HT1080 (cell line): ENCODE measurements at regions not wholly inside any gene's neighbourhood (a gene's known extent, or its start where the extent isn't known, plus 50 kb on each side); places are given as distances from the start of the nearest gene placed in this dataset.

Experiments
- DNase-seq: peaks from one replicate; pipeline ENCODE4 v3.0.0-alpha.2; 2015; ENCODE audit warnings: low read depth

GRCh38 chr10:2122431-2123124, 385.3 kb upstream of the ADARB2 start:
- DNase-seq: peak; percentile 58

- DNase-seq: no peak
Observed at GRCh38 chr10:2121929-2122328, 384.6 kb upstream of the ADARB2 start.

- no peak for DNase-seq
Observed at GRCh38 chr10:2121315-2121714, 384.0 kb upstream of the ADARB2 start.

GRCh38 chr10:2120746-2121145, 383.4 kb upstream of the ADARB2 start:
- no peak for DNase-seq

GRCh38 chr10:2119316-2119715, 382.0 kb upstream of the ADARB2 start:
- peak; percentile 48 for DNase-seq

GRCh38 chr10:2118201-2118600, 380.9 kb upstream of the ADARB2 start:
- no peak for DNase-seq

- DNase-seq: peak; percentile 15
Observed at GRCh38 chr10:2117641-2118040, 380.3 kb upstream of the ADARB2 start.

- peak; percentile 100 for DNase-seq
Observed at GRCh38 chr10:2111965-2112364, 374.6 kb upstream of the ADARB2 start.

- no peak for DNase-seq
Observed at GRCh38 chr10:2108496-2108895, 371.2 kb upstream of the ADARB2 start.

GRCh38 chr10:2106641-2107040, 369.3 kb upstream of the ADARB2 start:
- no peak for DNase-seq

GRCh38 chr10:2099321-2099720, 362.0 kb upstream of the ADARB2 start:
- no peak for DNase-seq

- no peak for DNase-seq
Observed at GRCh38 chr10:2097937-2098336, 360.6 kb upstream of the ADARB2 start.

GRCh38 chr10:2094171-2094570, 356.8 kb upstream of the ADARB2 start:
- DNase-seq: no peak

GRCh38 chr10:2083591-2083990, 346.3 kb upstream of the ADARB2 start:
- DNase-seq: no peak

GRCh38 chr10:2081501-2081900, 344.2 kb upstream of the ADARB2 start:
- peak; percentile 40 for DNase-seq

GRCh38 chr10:2079603-2080078, 342.3 kb upstream of the ADARB2 start:
- DNase-seq: no peak

GRCh38 chr10:2077231-2077630, 339.9 kb upstream of the ADARB2 start:
- peak; percentile 46 for DNase-seq

GRCh38 chr10:2076528-2076927, 339.2 kb upstream of the ADARB2 start:
- no peak for DNase-seq

- no peak for DNase-seq
Observed at GRCh38 chr10:2067015-2067414, 329.7 kb upstream of the ADARB2 start.

- no peak for DNase-seq
Observed at GRCh38 chr10:2054728-2055127, 317.4 kb upstream of the ADARB2 start.

GRCh38 chr10:2053805-2054204, 316.5 kb upstream of the ADARB2 start:
- DNase-seq: no peak

- DNase-seq: no peak
Observed at GRCh38 chr10:2051108-2051507, 313.8 kb upstream of the ADARB2 start.

- DNase-seq: peak; percentile 63
Observed at GRCh38 chr10:2049560-2049959, 312.2 kb upstream of the ADARB2 start.
